Fibroblast of lung (primary cell): ENCODE measurements at regions not wholly inside any gene's neighbourhood (a gene's known extent, or its start where the extent isn't known, plus 50 kb on each side); places are given as distances from the start of the nearest gene placed in this dataset.

Source experiments
- EZH2 ChIP-seq: IDR thresholded peaks from 2 replicates; pipeline ENCODE4 v1.5.1; 2012; ENCODE audit warnings: low read length, control low read depth, mild to moderate bottlenecking; ENCODE audit errors: missing control alignments
- TF ChIP-seq, protein P1 (sequence below), 2 donors: IDR thresholded peaks in 1 of 2; conservative IDR thresholded peaks in 1 of 2; 1 replicate in 1 of 2; 2 replicates in 1 of 2; pipeline ENCODE4 v1.5.1; 2011 to 2012; ENCODE audit warnings: low read length in 2 of 2, control low read depth in 1 of 2, inconsistent platforms in 1 of 2, low read depth in 1 of 2, mild to moderate bottlenecking in 1 of 2

DNA sequence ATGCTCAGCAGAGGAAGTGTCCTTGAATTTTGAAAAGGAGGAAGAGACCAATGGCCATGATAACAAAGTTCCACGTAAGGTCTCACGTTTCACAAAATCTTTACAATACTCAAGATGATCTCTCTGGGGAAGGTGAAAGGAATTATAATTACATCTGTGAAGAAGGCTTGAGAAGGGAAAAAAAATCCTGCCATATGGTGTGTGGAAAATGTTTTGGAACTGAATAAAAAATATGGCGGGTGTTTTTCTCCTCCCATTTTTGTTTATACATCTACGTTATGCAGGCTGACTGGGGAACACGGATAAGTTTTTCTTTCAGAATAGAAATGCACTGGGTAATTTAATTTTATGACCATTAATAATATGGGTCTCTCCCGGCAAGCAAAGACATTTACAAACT is 425.6 kb upstream of the BRINP1 start:
- TF ChIP-seq, protein P1, sequence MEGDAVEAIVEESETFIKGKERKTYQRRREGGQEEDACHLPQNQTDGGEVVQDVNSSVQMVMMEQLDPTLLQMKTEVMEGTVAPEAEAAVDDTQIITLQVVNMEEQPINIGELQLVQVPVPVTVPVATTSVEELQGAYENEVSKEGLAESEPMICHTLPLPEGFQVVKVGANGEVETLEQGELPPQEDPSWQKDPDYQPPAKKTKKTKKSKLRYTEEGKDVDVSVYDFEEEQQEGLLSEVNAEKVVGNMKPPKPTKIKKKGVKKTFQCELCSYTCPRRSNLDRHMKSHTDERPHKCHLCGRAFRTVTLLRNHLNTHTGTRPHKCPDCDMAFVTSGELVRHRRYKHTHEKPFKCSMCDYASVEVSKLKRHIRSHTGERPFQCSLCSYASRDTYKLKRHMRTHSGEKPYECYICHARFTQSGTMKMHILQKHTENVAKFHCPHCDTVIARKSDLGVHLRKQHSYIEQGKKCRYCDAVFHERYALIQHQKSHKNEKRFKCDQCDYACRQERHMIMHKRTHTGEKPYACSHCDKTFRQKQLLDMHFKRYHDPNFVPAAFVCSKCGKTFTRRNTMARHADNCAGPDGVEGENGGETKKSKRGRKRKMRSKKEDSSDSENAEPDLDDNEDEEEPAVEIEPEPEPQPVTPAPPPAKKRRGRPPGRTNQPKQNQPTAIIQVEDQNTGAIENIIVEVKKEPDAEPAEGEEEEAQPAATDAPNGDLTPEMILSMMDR (conservative IDR thresholded peaks at IDR 0.05 in 1 of 2, IDR thresholded peaks at IDR 0.05 in 1 of 2; ENCODE audit: low read depth in 1 of 2, low read length in 2 of 2) = no peak
- TF ChIP-seq EZH2 = no peak
